B cell (primary cell): ENCODE measurements at regions not wholly inside any gene's neighbourhood (a gene's known extent, or its start where the extent isn't known, plus 50 kb on each side); places are given as distances from the start of the nearest gene placed in this dataset.

Source experiments
- CTCF ChIP-seq: fragments of 200-600 bp; IDR thresholded peaks from one replicate; pipeline ENCODE4 v1.8.0; 2022; ENCODE audit warnings: antibody characterized with exemption, mild to moderate bottlenecking
- EZH2 ChIP-seq: IDR thresholded peaks from 2 replicates; pipeline ENCODE4 v1.6.1; 2012; ENCODE audit warnings: borderline replicate concordance, low read depth, mild to moderate bottlenecking, moderate library complexity, low read length; ENCODE audit not compliant: insufficient read depth, poor library complexity, severe bottlenecking

DNA sequence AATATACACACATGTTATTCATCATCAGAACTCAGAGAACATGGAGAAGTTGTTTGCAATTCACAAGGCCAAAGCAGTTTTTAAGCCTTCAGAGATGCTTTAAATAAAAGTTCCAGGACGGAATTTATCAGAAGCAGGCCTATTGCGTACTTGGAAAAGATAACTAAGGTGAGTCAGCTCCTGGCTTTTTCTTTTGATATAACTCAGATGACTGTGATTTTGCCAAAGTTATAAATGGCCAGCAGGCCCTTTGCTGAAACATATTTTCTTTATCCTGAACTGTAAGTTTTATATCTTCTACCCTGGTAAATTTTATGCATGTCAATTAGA, 55.0 kb upstream of the PLCB1 start:
- TF ChIP-seq CTCF: no peak
- TF ChIP-seq EZH2: no peak
